ENCODE measurements at regions not wholly inside any gene's neighbourhood (a gene's known extent, or its start where the extent isn't known, plus 50 kb on each side); places are given as distances from the start of the nearest gene placed in this dataset.

GRCh38 chr12:67173258-67173657 lies 95.9 kb upstream of the CAND1 start (continued):
- TF ChIP-seq ZBTB20 (CRISPR knock-in tag; IDR thresholded peaks at IDR 0.05; ENCODE audit: borderline replicate concordance, low read depth) (no peak), CEBPB (IDR thresholded peaks at IDR 0.05; ENCODE audit: borderline replicate concordance, low read depth, low read length) (no peak), ZNF878 (CRISPR knock-in tag; IDR thresholded peaks at IDR 0.05) (no peak)

GRCh38 chr12:67182551-67182950 lies 86.6 kb upstream of the CAND1 start:
- POLR2A ChIA-PET: no interaction called here
- Histone ChIP-seq H3K4me1 (ENCODE audit: insufficient read depth, low read length) (no peaks in the 10 kb centered on the region), H3K27ac (ENCODE audit: extremely low read length, insufficient read depth, low read length) (no peak overlapping the region), H3K9ac (ENCODE audit: insufficient read depth, low read depth, low read length) (no peak overlapping the region), H2AFZ (ENCODE audit: low read length) (no peak overlapping the region), H3K79me2 (ENCODE audit: insufficient read depth, low read length) (no peaks in the 10 kb centered on the region), H3K4me2 (ENCODE audit: low read depth, low read length) (no peak overlapping the region), H3K9me3 (ENCODE audit: low read length) (no peaks in the 10 kb centered on the region), H3K4me3 (replicated peaks in 1 of 3; ENCODE audit: insufficient read depth in 1 of 3, low read depth in 2 of 3, low read length in 3 of 3) (no peak overlapping the region), H4K20me1 (ENCODE audit: insufficient read depth, low read length) (no peaks in the 10 kb centered on the region), H3K27me3 (ENCODE audit: control insufficient read depth in 1 of 2, insufficient read depth in 2 of 2, low read length in 2 of 2) (no peaks in the 10 kb centered on the region), H3K36me3 (replicated peaks in 1 of 2; ENCODE audit: control insufficient read depth in 1 of 2, insufficient read depth in 2 of 2, low read length in 2 of 2) (no peaks in the 10 kb centered on the region)
- in situ Hi-C loops (cut with HindIII; ENCODE audit: extremely low pct_ligation_motif_present, low pct_unique_long_range_greater_than_20kb): no loop called here
- BruUV-seq (replicated peaks): no TSS peak
- no peak for FAIRE-seq
- no peak for TF ChIP-seq SNAPC2 (CRISPR knock-in tag; IDR thresholded peaks at IDR 0.05)
- no peak for TF ChIP-seq E2F1 (CRISPR knock-in tag; IDR thresholded peaks at IDR 0.05)
- TF ChIP-seq ATF7 (IDR thresholded peaks at IDR 0.05): peak; percentile 78
- TF ChIP-seq ATF7 (CRISPR knock-in tag; IDR thresholded peaks at IDR 0.05): no peak
- no peak for TF ChIP-seq ZNF724P (CRISPR knock-in tag; IDR thresholded peaks at IDR 0.05; ENCODE audit: borderline replicate concordance)
- no peak for DNase-seq (ENCODE audit: low spot score)
- intact Hi-C loops (cut with micrococcal nuclease; ENCODE audit: unreplicated experiment): no loop called here
- WGBS (ENCODE audit: low lambda C conversion rate): 0% methylated on average over 2 of the region's 2 CpGs
- CTCF ChIA-PET (ENCODE audit: low intra/inter-chr PET ratio, low total read pairs): no interaction called here
- no peak for ATAC-seq

GRCh38 chr12:67193704-67194103 lies 75.5 kb upstream of the CAND1 start:
- ATAC-seq (no peak), FAIRE-seq (no peak), DNase-seq (ENCODE audit: low spot score) (peak; percentile 8)
- in situ Hi-C loops (cut with HindIII; ENCODE audit: extremely low pct_ligation_motif_present, low pct_unique_long_range_greater_than_20kb): no loop called here
- H2AFZ ChIP-seq (ENCODE audit: low read length): no peak overlapping the region
- POLR2A ChIA-PET: no interaction called here
- H3K4me1 ChIP-seq (ENCODE audit: insufficient read depth, low read length): no peaks in the 10 kb centered on the region
- no peaks in the 10 kb centered on the region for H3K27me3 ChIP-seq (ENCODE audit: control insufficient read depth in 1 of 2, insufficient read depth in 2 of 2, low read length in 2 of 2)
- no peaks in the 10 kb centered on the region for H3K9me3 ChIP-seq (ENCODE audit: low read length)
- H3K9ac ChIP-seq (ENCODE audit: insufficient read depth, low read depth, low read length): no peak overlapping the region
- no TSS peak for BruUV-seq (replicated peaks)
- no peaks in the 10 kb centered on the region for H3K79me2 ChIP-seq (ENCODE audit: insufficient read depth, low read length)
- H3K36me3 ChIP-seq (replicated peaks in 1 of 2; ENCODE audit: control insufficient read depth in 1 of 2, insufficient read depth in 2 of 2, low read length in 2 of 2): no peaks in the 10 kb centered on the region
- no peak overlapping the region for H3K27ac ChIP-seq (ENCODE audit: extremely low read length, insufficient read depth, low read length)
- no peak overlapping the region for H3K4me3 ChIP-seq (replicated peaks in 1 of 3; ENCODE audit: insufficient read depth in 1 of 3, low read depth in 2 of 3, low read length in 3 of 3)
- CTCF ChIA-PET (ENCODE audit: low intra/inter-chr PET ratio, low total read pairs): no interaction called here
- no peaks in the 10 kb centered on the region for H4K20me1 ChIP-seq (ENCODE audit: insufficient read depth, low read length)
- H3K4me2 ChIP-seq (ENCODE audit: low read depth, low read length): no peak overlapping the region
- intact Hi-C loops (cut with micrococcal nuclease; ENCODE audit: unreplicated experiment): no loop called here
- 0 out of 2 replicates have a peak, but pooled peaks have one; percentile 64 for TF ChIP-seq WIZ (CRISPR knock-in tag; IDR thresholded peaks at IDR 0.05)
- peak; percentile 89 for TF ChIP-seq EHMT2 (IDR thresholded peaks at IDR 0.05; ENCODE audit: borderline replicate concordance, low read depth, low read length)
- no peak for TF ChIP-seq AGO2 (optimal IDR thresholded peaks at IDR 0.05; ENCODE audit: low read depth, low read length)
- TF ChIP-seq REST (IDR thresholded peaks at IDR 0.05; ENCODE audit: borderline replicate concordance in 1 of 2, low read depth in 1 of 2, low read length in 2 of 2): peak; percentile 72 to 97
- 0 out of 2 replicates have a peak, but pooled peaks have one; percentile 20 for TF ChIP-seq ZNF7 (CRISPR knock-in tag; IDR thresholded peaks at IDR 0.05)
- TF ChIP-seq MAZ (IDR thresholded peaks at IDR 0.05; ENCODE audit: borderline replicate concordance, low read depth, low read length): no peak
- TF ChIP-seq MAZ (CRISPR knock-in tag; IDR thresholded peaks at IDR 0.05; ENCODE audit: low read depth): no peak

Data from HepG2 (cell line).